GM19397 (cell line): ENCODE measurements at regions not wholly inside any gene's neighbourhood (a gene's known extent, or its start where the extent isn't known, plus 50 kb on each side); places are given as distances from the start of the nearest gene placed in this dataset.

ENCODE experiments used
- ATAC-seq: cut with Tn5 transposase; IDR thresholded peaks from one replicate; pipeline ENCODE4 v1.9.1; 2021; ENCODE audit warnings: mild to moderate bottlenecking, moderate library complexity; ENCODE audit not compliant: unreplicated experiment

DNA sequence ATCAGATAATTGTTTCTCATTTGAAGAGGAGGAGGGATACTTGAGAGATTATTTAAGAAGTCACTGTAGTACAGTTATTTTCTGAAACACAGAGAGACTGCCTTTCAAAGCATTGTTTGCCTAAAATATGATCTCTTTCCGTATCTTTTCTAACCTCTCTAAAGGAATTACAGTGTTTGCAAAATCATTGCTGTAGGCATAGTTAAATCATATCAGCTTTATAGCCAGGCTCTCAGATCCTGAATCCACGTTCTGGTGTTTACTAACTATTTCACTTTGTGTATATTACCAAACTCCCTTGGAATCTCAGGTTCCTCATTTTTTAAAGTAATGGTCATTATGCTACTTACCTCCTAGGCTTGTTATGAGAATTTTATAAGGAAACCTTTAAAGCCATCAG is 1151.6 kb upstream of the CDH9 start:
- no peak for ATAC-seq

- ATAC-seq = no peak
Measured at GRCh38 chr5:28174691-28175090, 1136.3 kb upstream of the CDH9 start.

DNA sequence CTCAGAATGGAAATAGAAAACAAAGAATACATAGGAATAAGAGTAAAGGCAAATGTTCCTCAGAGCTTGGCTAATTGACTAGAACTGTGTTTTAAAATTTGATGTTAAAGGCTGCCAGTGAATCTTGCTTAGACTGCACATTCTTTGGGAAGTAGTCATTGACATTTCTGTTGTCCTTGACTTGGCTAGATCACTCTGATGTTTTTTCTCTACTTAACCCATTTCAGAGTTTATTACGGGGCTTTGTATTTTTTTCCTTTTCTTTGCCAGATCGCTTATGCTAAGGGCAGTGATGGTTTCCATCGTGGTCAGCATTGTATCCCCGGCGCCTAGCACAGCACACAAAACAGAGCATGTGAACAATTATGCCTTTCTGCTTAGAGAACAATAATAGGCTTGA is 1126.7 kb upstream of the CDH9 start:
- ATAC-seq = no peak

GRCh38 chr5:28164568-28164967 is 1126.2 kb upstream of the CDH9 start:
- no peak for ATAC-seq

DNA sequence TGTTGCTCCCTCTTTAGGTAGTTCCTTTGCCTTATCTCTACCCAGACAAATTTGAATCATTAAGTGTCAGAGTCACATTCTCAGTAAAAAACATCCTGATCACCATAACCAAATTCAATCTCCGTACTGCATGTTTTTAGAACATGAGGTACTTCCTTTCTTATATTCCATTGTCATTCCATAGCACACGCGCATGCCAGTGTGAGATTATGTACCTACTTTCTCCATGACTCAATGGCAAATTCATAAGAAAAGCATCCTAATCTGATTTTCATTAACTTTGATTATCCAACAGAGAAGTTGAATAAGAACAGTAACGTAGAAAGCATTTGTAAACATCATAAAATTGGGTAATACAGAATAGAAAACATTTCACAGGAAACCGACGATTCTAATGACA is 1118.6 kb upstream of the CDH9 start:
- no peak for ATAC-seq

- no peak for ATAC-seq
Measured at GRCh38 chr5:28143519-28143918, 1105.1 kb upstream of the CDH9 start.

- no peak for ATAC-seq
Measured at GRCh38 chr5:28132151-28132550, 1093.8 kb upstream of the CDH9 start.

- no peak for ATAC-seq
Measured at GRCh38 chr5:28117691-28118090, 1079.3 kb upstream of the CDH9 start.

- no peak for ATAC-seq
Measured at GRCh38 chr5:28117273-28117672, 1078.9 kb upstream of the CDH9 start.

GRCh38 chr5:28110781-28111180 is 1072.4 kb upstream of the CDH9 start:
- ATAC-seq = no peak

GRCh38 chr5:28104080-28104479 is 1065.7 kb upstream of the CDH9 start:
- ATAC-seq = no peak

- ATAC-seq = no peak
Measured at GRCh38 chr5:28084069-28084468, 1045.7 kb upstream of the CDH9 start.

GRCh38 chr5:28082610-28083009 is 1044.2 kb upstream of the CDH9 start:
- no peak for ATAC-seq

GRCh38 chr5:28077291-28078240 is 1039.2 kb upstream of the CDH9 start:
- ATAC-seq = no peak

GRCh38 chr5:28066856-28067255 is 1028.5 kb upstream of the CDH9 start:
- no peak for ATAC-seq

- no peak for ATAC-seq
Measured at GRCh38 chr5:28065656-28066055, 1027.3 kb upstream of the CDH9 start.

- no peak for ATAC-seq
Measured at GRCh38 chr5:28046596-28046995, 1008.2 kb upstream of the CDH9 start.

DNA sequence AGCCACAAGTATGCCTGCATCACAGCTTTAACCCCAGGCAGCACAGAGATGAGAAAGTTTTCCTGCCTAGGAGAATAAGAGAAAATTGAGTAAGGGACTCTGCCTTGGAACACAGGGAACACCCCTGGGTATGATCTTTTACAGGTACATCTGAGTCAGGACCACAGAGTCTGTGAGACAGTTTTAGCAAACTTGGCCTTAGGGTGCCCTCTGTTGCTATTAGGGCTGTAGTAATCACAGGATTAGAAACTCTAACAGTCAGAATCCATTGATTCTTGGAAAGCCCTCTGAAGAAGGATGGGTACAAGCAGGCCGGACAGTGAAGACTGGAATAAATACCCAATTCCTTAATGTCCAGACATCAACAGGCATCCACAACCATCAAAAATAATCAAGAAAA is 989.5 kb upstream of the CDH9 start:
- no peak for ATAC-seq

- no peak for ATAC-seq
Measured at GRCh38 chr5:28017178-28017577, 978.8 kb upstream of the CDH9 start.

DNA sequence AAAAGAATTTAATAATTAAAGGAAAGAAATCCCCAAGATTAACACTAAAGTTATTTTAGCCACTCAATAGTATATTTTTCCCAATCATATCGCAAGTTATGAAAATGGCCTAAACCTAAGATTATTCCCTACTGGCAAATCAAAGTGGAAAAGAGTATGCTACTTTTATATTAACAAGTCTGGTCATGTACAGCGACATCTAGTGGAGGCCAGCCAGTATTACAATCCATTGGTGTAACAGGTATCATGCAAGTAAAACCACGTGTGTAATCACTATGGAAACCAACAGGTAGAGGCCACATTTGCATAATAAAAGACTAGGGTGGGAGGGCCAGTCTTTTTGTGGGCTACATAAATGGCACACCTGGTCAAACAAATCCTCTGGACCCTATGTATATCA is 976.4 kb upstream of the CDH9 start:
- ATAC-seq = no peak

DNA sequence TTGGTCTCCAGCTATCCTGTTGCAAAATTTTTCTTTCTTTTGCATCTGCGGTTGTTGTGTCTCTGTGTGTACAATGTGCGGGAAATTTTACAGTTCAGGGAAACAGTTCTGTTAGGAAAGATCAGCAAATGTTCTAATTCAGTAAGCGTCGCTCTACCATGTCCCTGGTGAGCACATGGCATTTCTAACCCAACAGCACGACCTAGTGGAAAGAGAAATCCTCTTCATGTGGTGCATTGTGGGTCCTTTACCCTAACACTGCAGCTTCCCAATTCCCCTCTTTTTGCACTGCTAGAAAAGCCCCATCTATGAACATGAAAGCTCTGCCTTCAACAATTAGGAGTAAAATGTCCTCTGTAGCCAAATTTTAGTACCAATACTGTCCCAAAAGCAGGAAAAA is 974.2 kb upstream of the CDH9 start:
- no peak for ATAC-seq

GRCh38 chr5:28009576-28009975 is 971.2 kb upstream of the CDH9 start:
- ATAC-seq = no peak

DNA sequence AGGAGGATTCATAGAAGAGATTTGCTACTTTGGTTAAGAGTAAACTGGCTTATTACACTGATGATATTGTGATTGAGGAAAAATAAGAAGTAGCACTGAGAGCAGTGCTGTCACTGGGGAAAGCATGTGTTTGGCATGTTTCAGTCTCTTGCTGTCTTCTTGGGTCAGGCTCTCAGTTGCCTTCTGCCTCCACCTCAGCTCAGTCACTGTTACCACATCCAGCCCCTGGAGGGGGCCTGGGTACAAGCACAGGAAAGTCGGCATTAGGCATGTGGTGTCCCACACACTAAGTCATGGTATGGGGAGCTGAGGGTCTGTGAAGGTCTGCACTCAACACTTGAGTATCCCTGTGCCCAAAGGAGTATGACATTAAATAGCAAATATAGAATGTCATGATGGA is 958.3 kb upstream of the CDH9 start:
- no peak for ATAC-seq
